Stimulated activated CD8-positive, alpha-beta memory T cell treated with anti-CD3 and anti-CD28 coated beads, Interleukin-12 subunit alpha, Interleukin-12 subunit beta, amount 100 ng/mL, for 24 hours (primary cell): ENCODE measurements at regions not wholly inside any gene's neighbourhood (a gene's known extent, or its start where the extent isn't known, plus 50 kb on each side); places are given as distances from the start of the nearest gene placed in this dataset.

Experiments
- DNase-seq: peaks from one replicate; pipeline ENCODE4 v3.0.0-alpha.2; 2020; ENCODE audit errors: extremely low read depth

DNA sequence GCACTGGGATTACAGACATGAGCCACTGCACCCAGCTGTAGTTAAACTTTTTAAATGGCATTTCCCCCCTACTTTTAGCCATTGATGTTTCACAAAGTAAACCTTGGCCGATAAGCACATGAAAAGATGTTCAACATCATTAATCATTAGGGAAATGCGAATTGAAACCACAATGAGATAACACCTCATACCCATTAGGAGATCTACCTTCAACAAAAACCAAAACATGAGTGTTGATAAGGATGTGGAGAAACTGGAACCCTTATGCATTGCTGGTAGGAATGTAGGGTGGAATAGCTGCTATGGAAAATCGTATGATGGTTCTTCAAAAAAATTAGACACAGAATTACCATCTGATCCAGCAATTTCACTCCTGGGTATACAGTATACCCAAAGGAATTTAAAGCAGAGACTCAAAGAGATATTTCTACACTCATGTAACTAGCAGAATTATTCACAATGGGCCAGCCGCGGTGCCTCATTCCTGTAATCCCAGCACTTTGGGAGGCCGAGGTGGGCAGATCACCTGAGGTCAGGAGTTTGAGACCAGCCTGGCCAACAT lies 286.5 kb upstream of the JARID2 start:
- no peak for DNase-seq

DNA sequence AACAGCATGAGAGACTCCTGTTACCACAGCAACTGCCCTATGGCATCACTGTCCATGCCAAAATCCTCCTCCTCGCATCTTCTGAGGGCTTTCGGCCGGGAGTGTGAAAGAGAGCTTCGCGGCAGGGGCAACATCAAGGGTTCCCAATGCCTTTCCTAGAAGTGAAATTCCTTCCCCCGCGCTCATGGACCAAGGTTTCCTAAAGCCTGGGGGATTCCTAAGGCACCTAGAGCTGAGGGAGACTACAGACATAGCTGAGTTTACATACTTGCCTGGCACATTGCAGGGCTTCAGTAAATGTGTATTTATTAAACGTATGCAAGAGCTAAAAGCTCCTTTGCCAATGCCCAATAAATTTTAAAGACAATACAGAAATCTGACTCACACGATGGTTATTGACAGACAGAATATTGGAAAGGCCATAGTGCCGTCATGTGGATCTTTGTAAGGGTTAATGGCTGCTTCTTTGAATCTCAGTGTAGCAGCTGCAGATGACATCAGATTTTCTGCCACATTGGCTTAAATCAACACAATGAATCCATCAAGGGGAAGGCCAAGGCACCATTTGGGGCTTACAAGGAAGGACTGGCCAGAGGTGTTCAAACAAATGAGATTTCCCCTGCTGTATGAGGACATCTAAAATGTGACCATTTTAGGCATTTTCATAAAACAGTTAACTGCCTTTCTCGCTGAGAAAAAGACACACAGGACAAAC lies 281.2 kb upstream of the JARID2 start:
- DNase-seq, result no peak

DNA sequence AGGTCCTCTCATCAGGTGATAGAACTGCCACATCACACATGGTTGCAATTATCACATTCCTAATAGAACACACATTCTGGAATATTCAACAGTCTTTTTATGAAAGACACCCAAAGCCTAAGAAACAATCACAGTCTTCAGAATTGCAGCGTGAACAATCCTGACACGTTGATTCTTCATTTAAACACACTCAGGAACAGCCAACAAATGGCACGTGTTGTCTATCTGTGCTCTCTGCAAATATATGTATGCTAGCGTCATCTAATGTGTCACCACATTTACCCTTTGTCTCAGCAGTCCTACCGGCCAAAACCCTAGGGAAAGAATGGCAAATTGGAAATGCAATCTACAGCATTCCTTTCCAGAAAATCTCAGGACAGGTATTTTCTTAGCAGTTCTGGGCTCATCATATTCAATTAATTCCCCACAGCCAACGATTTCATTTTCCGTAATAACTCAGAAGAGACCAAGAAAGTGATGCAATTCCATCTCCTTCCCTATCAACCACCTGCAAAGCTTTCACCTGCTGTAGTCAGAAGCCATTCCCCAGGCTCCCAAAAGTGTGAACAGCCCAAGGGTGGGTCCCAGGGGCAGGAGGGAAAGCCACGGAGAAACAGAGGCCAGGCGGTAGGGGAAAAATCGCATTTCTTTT lies 280.3 kb upstream of the JARID2 start:
- no peak for DNase-seq

DNA sequence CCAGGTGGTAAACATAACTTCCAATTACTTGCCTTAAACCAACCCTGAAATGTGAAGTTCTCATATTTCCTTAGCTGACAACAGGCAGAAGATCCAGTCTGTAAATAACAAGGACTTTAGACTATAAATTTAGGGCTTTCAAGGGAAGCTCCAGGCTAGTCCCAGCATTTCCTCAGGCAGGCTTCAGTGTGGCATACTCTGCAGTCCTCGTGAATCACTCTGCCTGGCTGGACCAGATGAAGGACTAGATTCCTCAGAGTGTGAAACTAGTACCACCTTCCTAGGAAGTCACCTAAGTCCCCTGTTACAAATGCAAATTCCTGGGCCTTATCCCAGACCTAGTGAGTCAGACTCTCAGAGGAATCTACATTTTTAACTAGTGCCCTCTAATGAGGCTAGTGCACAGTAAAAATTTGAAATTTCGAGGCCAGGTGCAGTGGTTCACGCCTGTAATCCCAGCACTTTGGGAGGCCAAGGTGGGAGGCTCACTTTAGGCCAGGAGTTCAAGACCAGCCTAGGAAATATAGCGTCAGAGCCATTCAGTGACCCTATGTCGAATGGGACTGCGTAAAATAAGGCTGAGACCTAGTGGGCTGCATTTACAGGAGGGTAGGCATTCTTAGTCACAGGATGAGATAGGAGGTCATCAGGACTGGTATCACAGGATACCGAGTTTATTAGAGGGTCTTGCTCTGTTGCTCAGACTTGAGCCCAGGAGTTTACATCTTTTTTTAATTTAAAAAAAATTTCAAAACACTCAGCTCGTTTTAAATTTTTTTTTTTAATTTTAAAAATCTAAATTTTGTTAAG lies 279.6 kb upstream of the JARID2 start:
- no peak for DNase-seq

DNA sequence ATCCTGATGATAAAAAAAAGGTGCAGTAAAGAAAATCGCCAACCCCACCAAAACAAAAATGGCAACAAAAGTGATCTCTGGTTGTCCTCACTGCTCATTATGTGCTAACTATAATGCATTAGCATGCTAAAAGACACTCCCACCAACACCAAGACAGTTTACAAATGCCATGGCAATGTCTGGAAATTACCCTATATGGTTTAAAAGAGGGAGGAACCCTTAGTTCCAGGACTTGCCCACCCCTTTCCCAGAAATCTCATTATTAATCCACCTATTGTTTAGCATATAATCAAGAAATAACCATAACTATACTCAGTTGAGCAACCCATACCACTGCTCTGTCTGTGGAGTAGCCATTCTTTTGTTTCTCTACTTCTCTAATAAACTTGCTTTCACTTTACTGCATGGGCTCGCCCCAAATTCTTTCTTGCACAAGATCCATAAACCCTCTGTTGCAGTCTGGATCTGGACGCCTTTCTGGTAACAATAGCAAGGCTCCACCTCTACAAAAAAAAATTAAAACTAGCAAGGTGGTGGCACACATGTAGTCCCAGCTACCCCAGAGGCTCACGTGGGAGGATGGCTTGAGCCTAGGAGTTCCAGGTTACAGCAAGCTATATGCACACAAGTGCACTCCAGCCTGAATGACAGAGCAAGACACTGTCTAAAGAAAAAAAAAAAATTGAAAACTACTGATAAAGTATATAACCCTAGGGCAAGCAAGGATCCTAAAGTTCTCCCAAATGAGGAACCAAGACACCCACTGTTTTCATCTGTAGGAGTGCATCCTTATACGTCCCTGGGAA lies 278.8 kb upstream of the JARID2 start:
- DNase-seq, result no peak

DNA sequence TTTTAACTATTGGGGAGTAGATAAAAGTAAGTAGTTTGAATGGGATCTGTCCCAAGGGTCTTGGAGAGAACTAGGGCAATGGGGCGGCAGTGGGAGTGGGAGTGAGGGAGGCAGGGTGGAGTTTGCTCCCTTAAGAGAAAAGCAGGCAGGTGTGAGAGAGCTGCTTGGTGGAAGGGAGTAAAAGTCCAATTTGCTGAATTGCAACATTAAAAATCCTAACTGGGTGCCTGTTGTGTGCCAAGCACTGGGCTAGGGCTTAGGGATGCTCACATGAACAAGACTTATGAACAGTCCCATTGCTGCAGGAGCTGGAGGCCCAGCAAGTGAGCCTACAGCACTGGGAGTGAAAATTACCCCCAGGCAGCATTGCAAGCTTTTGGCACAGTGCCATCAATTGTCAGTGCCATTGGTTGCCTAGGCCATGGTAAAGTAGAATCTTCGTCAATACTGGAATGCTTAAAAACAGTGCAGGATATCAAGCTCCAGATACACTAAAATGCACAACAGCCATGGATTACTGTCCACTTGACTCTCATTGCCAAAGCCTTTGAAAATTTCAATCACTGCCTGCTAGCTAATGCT lies 277.7 kb upstream of the JARID2 start:
- no peak for DNase-seq

DNA sequence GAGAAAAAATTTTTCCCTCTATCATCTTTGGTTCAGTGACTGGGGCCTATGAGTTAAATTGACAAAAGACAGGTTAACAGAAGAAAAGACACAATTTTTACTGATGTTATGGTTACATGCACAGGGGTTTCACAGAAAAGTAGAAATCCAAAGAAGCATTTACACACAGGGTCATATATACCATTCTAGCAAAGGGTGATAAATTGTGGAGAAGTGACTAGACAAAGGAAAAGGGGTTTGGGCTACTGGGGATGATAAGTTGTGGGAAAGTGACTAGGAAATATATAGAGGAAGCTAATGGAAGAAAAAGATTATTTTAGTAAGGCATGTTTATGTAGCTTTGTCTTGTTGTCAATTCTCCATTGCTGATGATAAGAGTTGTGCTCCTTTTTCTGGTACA lies 276.7 kb upstream of the JARID2 start:
- DNase-seq, result no peak

DNA sequence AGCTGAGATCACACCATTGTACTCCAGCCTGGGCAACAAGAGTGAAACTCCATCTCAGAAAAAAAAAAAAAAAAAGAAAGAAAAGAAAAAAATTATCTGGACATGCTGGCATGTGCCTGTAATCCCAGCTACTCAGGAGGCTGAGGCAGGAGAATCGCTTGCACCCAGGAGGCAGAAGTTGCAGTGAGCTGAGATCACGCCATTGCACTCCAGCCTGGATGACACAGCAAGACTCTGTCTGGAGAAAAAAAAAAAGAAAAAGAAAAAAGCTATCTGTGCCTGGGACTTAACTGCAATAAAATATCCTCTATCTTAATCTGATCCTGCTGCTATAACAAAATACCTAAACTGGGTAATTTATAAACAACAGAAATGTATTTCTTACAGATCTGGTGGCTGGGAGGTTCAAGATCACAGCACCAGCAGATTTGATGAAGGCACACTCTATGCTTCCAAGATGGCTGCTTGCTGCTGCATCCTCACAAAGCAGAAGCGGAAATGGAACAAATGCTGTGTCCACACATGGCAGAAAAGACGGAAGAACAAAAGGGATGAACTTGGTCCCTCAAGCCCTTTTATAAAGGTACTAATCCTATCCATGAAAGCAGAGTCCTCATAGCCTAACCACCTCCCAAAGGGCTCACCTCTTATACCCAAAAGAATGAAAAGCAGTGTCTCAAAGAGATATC lies 273.3 kb upstream of the JARID2 start:
- DNase-seq, result no peak

DNA sequence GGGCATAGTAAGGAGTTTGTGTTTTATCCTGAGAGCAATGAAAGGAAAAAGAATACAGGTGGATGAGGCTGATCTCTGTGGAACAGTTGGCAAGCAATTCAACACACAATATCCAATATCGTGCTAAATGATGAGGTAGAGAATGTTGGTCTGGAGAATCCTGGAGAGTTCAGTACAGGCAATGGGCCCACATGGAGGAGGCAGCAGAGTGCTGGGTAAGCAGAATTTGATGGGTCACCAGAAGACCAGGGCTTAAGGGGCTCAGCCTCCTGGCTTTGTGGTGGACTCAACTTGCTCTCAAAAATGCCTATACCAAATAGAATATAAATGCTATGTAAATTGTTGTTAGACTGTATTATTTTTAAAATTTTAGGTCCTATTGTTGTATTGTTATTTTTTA lies 271.5 kb upstream of the JARID2 start:
- DNase-seq, result no peak

DNA sequence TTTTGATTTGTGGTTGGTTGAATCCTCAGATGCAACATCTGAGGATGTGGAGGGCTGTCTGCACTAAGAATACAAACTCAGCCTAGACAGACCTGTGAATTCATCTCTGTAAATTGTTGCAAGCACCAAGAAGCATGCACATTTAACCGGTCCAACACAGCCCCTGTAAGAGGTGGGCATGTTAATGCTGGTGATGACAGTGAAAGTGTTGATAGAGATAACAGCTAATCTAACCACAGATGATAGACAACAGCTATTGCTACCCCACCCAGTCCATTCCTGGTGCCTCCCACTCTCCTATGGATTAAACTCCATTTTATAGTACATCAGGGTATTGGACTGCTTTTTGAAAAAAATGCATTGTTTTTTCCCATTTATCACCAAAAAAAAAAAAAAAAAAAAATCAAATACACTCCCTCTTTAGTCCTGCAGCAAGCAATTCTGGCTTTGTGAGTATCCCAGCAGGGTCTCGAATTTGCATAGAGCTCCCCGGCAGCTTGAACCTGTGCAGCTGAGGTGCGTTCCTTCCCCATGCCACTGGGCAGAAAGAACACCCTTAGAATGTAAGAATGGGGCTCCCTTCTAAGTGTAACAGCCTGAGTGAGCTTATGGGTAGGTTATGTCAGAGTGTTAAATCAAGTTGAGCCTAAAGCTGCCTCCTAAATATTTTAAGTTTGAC lies 270.9 kb upstream of the JARID2 start:
- no peak for DNase-seq

DNA sequence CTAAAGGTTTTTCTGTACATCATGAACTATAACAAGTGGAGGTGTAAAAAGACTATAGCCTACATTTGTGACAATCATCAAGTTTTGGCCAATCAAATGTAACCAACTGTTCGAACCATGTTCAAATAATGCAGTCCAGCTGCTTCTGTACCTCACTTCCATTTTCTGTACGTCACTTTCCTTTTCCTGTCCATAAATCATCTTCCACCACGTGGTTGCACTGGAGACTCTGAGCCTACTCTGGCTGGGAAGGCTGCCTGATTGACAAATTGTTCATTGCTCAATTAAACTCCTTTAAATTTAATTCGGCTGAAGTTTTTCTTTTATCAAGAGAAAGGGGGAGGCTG lies 270.4 kb upstream of the JARID2 start:
- DNase-seq, result no peak

DNA sequence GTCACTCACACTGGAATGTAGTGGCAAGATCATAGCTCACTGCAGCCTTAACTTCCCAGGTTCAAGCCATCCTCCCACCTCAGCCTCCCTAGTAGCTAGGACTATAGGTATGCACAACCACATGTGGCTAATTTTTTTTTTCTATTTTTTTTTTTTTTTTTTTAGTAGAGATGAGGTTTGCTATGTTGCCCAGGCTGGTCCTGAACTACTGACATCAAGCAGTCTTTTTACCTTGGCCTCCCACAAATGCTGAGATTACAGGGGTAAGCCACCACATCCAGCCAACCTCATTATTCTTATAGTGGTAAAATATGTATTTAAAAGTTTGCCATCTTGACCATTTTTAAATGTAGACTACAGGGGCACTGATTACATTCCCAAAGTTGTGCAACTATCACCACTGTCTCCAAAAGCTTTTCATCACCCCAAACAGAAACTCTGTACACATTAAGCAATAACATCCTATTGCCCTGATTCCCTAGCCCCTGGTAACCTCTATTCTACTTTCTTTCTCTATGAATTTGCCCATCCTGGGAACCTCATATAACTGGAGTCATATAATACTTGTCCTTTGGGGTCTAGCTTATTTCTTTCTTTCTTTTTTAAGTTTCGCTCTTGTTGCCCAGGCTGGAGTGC lies 268.0 kb upstream of the JARID2 start:
- no peak for DNase-seq

DNA sequence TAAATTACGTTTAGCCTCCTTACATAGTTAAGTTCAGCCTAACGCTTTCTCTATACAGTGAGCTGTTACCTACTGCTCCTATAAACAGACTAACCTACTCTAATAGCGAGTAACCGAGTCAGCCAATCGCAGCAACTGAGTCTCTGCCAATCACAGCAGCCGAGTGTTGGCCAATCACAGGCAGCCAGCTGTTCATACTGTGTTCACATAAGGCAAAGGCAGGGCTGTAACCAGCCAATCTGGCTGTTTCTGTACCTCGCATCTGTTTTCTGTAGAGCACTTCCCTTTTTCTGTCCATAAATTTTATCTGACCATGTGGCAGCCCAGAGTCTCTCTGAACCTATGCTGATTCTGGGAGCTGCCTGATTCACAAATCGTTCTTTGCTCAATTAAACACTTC lies 263.9 kb upstream of the JARID2 start:
- DNase-seq, result no peak

DNA sequence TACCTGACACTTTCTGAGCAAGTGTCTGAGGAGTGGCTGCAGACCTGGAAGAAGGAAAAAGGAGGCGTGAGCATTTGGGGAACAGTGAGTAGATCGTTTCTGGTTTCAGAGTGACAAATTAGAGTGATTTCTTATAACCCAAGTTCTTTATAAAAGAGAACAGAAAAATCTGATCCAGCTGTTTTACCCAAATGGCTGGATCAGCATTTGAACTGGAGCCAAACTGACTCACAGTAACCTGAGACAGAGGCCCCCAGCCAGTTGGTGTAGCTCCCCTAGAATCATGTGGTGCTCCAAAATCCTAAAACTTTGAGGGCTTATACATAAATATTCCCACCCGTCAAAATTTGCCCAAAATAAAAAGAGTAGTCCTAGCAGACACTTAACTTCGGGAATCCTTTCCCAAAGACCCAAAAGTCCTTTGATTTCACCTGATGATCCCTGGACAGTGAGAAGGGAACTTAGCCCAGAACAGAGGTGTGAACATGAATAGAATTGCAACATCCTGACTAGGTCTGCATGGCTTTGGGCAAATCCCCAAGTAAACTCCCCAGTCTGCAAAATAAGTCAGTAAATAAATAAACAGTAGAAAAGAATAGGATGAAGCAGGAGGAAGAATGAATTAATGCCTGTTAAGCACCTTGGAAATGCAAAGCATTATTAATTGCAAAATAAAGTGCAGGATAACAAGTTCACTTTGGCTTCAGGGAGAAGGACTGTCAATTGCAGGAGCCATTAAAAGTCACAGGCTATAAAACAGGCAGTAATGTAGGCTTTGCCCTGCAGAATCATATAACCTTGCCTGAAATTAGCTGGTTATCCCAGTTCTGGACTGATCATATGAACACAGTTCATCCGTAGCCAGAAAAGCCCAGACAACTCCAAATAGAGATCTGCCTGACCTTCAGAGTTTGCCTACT lies 262.0 kb upstream of the JARID2 start:
- no peak for DNase-seq

DNA sequence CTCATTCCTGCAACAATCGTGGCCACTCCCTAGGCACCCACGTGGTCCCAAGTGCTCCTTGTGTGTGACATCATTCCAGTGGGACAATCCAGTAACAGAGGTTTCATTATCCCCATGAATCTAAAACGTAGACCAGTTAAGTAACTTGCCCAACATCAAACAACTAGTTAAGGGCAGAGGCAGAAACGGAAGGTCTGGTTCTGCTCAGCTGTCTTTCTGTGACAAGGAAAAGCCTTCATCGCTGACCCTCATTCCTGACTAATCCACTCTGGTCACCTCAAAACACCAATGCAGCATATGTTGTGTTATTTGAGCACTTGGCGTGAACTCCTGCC lies 261.4 kb upstream of the JARID2 start:
- no peak for DNase-seq

DNA sequence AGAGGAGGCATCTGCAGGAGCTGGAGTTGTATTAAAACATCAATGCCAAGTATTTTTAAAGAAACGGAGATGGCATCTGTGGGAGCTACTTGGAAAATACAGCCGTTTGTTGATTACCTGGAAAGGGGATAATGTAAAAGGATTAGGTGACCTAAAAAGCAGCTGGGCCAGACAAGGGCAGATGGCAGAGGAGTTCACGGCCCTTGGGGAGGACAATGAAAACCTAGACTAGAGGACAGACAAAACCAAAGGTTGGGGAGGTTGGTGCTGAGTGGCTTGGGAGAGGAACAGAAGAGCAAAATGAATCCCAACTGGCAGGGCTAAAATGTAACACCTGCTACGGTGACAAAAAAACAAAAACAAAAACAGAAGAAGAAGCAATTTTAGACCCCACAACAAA lies 260.5 kb upstream of the JARID2 start:
- DNase-seq, result no peak

DNA sequence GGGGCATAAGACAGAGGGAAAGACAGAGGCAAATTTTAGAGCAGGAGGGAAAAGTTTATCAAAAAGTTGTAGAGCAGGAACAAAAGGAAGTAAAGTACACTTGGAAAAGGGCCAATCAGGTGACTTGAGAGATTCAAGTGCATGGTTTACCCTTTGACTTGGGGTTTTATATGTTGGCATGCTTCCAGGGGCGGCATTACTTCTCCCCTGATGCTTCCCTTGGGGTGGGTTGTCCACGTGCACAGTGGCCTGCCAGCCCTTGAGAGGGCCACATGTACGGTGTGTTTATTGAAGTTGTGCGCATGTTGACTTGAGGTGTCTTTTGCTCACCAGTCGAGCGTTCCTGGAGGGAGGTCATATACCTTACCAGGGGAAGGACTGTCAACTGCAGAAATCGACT lies 259.5 kb upstream of the JARID2 start:
- DNase-seq, result no peak

DNA sequence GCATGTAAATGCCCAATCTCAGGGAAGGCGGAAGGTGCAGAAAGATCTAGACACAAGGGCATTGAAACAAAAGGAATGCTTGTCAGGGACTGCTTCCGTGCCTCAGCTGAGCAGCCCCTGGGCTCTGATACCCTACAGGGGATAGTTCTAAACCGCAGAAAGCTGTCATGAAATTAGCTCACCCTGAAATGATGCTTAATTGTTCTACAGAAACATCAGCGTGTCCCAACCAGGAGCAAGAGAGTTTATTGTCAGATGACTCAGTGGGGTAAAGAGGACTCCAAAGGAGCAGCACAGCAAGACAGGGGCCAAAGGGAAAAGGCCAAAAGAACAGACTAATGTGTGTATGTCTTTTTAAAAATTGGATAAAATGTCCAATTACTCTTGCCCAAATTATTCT lies 258.4 kb upstream of the JARID2 start:
- DNase-seq, result no peak

DNA sequence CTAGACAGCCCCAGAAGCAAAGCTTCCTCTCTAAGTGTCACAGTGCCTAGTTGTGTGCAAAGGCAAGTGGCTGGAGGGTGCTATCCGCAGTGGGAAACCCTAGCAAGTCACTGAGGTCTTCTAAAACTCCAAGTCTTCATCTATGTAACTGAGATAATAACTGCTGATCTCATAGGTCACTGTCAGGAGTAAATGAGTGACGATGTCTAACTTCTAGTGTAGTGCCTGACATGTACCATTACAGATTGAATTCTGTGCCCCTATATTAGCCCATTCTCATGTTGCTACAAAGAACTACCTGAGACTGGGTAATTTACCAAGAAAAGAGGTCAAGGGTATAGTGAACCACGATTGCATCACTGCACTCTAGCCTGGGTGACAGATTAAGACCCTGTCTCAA lies 253.5 kb upstream of the JARID2 start:
- DNase-seq, result no peak
